SK-N-SH (cell line): ENCODE measurements at regions not wholly inside any gene's neighbourhood (a gene's known extent, or its start where the extent isn't known, plus 50 kb on each side); places are given as distances from the start of the nearest gene placed in this dataset.

Experiments
- CTCF ChIA-PET: fragments of 300-600, 350-600 bp; formaldehyde crosslinking; extraction: SDS; loops from one replicate; lab custom pipeline; 2021; lab: Yijun Ruan, JAX
- POLR2A ChIA-PET: fragments of 350-600 bp; sonication (Branson Sonifier 250); formaldehyde crosslinking; extraction: SDS; loops from one replicate; lab custom pipeline; 2020; ENCODE audit warnings: antibody characterized with exemption, inconsistent platforms; lab: Yijun Ruan, JAX
- DNase-seq: peaks from one replicate; pipeline ENCODE4 v3.0.0; 2012
- H2AFZ ChIP-seq: fragments of 200-600 bp; sonication (generic); 2 replicates; pipeline ENCODE4 v1.8.1; 2016; ENCODE audit warnings: antibody characterized with exemption, mild to moderate bottlenecking, low read depth
- H3F3A ChIP-seq: fragments of 200-600 bp; sonication (generic); replicated peaks from 2 replicates; pipeline ENCODE3; 2016; ENCODE audit warnings: antibody characterized with exemption, mild to moderate bottlenecking; ENCODE audit not compliant: insufficient read depth
- H3K27ac ChIP-seq, 2 experiments: fragments of 200-500 bp in 1 of 2; fragments of 200-600 bp in 1 of 2; sonication (Bioruptor generic) in 1 of 2; sonication (generic), shearing (Covaris generic) in 1 of 2; 2 replicates each; pipeline versions ENCODE4 v1.5.1 to v1.6.1; 2014 to 2016; ENCODE audit warnings: low read depth in 2 of 2, inconsistent platforms in 1 of 2, low read length in 1 of 2, mild to moderate bottlenecking in 1 of 2, mixed read lengths in 1 of 2
- H3K27me3 ChIP-seq: fragments of 200-600 bp; sonication (generic), shearing (Covaris generic); 2 replicates; pipeline ENCODE4 v1.6.1; 2016; ENCODE audit warnings: mixed run types; ENCODE audit not compliant: insufficient read depth
- H3K36me3 ChIP-seq, 2 experiments: fragments of 200-500 bp in 1 of 2; fragments of 200-600 bp in 1 of 2; sonication (Bioruptor generic) in 1 of 2; sonication (generic) in 1 of 2; replicated peaks in 1 of 2; 2 replicates each; pipeline versions ENCODE3 to v1.5.1; 2014 to 2016; ENCODE audit warnings: low read length in 1 of 2, mild to moderate bottlenecking in 1 of 2; ENCODE audit not compliant: insufficient read depth in 2 of 2, control insufficient read depth in 1 of 2
- H3K4me1 ChIP-seq, 2 experiments: fragments of 200-500 bp in 1 of 2; fragments of 200-600 bp in 1 of 2; sonication (Bioruptor generic) in 1 of 2; sonication (generic), shearing (Covaris generic) in 1 of 2; 2 replicates each; pipeline versions ENCODE4 v1.5.1 to v1.6.1; 2014 to 2016; ENCODE audit warnings: low read depth in 1 of 2, low read length in 1 of 2, mixed run types in 1 of 2; ENCODE audit not compliant: insufficient read depth in 2 of 2, control insufficient read depth in 1 of 2
- H3K4me2 ChIP-seq: fragments of 200-600 bp; sonication (generic), shearing (Covaris generic); 2 replicates; pipeline ENCODE4 v1.6.1; 2017; ENCODE audit warnings: mixed run types
- H3K4me3 ChIP-seq, 2 experiments: fragments of 200-500 bp in 1 of 2; fragments of 200-600 bp in 1 of 2; sonication (Bioruptor generic) in 1 of 2; sonication (generic), shearing (Covaris generic) in 1 of 2; 2 replicates each; pipeline versions ENCODE4 v1.5.1 to v1.8.1; 2014 to 2016; ENCODE audit warnings: low read depth in 2 of 2, inconsistent platforms in 1 of 2, low read length in 1 of 2, mild to moderate bottlenecking in 1 of 2, mixed read lengths in 1 of 2, moderate library complexity in 1 of 2
- H3K79me2 ChIP-seq: fragments of 200-600 bp; sonication (generic); 2 replicates; pipeline ENCODE4 v1.8.1; 2017; ENCODE audit warnings: mild to moderate bottlenecking; ENCODE audit not compliant: insufficient read depth
- H3K9ac ChIP-seq: fragments of 200-600 bp; sonication (generic); 2 replicates; pipeline ENCODE4 v1.6.1; 2017; ENCODE audit warnings: mixed run types
- H3K9me2 ChIP-seq: fragments of 200-600 bp; sonication (generic); 2 replicates; pipeline ENCODE4 v1.6.1; 2017; ENCODE audit warnings: mixed run types
- H3K9me3 ChIP-seq: fragments of 200-600 bp; sonication (generic); 2 replicates; pipeline ENCODE4 v1.6.1; 2017; ENCODE audit warnings: mixed run types, mild to moderate bottlenecking, moderate library complexity
- H4K20me1 ChIP-seq: fragments of 200-600 bp; sonication (generic); 2 replicates; pipeline ENCODE4 v1.6.1; 2017; ENCODE audit warnings: mild to moderate bottlenecking, mixed run types; ENCODE audit not compliant: insufficient read depth
- CHD2 ChIP-seq: fragments of 150-350 bp; IDR thresholded peaks from 2 replicates; pipeline ENCODE4 v1.6.1; 2018; ENCODE audit warnings: low read length; ENCODE audit not compliant: partially characterized antibody
- CTCF ChIP-seq: fragments of 200-600 bp; sonication (generic); IDR thresholded peaks from 2 replicates; pipeline ENCODE4 v1.6.1; 2017; ENCODE audit warnings: antibody characterized with exemption, mild to moderate bottlenecking, moderate library complexity
- EP300 ChIP-seq, 2 experiments: IDR thresholded peaks; 2 replicates each; pipeline versions ENCODE4 v1.4.0 to v1.6.1; 2012; ENCODE audit warnings: borderline replicate concordance in 1 of 2, low read depth in 1 of 2, low read length in 1 of 2
- EZH2phosphoT487 ChIP-seq: fragments of 200-600 bp; sonication (generic); IDR thresholded peaks from 2 replicates; pipeline ENCODE4 v1.6.1; 2017; ENCODE audit warnings: low read depth, mixed run types, mild to moderate bottlenecking, antibody characterized with exemption, moderate library complexity, borderline replicate concordance
- FOSL2 ChIP-seq: IDR thresholded peaks from 2 replicates; pipeline ENCODE4 v1.4.0; 2012; ENCODE audit warnings: low read depth, mild to moderate bottlenecking, moderate library complexity, borderline replicate concordance
- GABPA ChIP-seq: IDR thresholded peaks from 2 replicates; pipeline ENCODE4 v1.4.0; 2012; ENCODE audit warnings: low read depth, mild to moderate bottlenecking
- GATA2 ChIP-seq: sonication (generic); formaldehyde crosslinking; IDR thresholded peaks from 2 replicates; pipeline ENCODE4 v1.5.0; 2020; ENCODE audit warnings: mild to moderate bottlenecking, missing genetic modification reagents
- JUND ChIP-seq: IDR thresholded peaks from 2 replicates; pipeline ENCODE4 v1.4.0; 2012
- MAX ChIP-seq: IDR thresholded peaks from 2 replicates; pipeline ENCODE4 v1.4.0; 2012; ENCODE audit warnings: low read depth
- NFIC ChIP-seq: IDR thresholded peaks from 2 replicates; pipeline ENCODE4 v1.4.0; 2012; ENCODE audit warnings: borderline replicate concordance
- NRF1 ChIP-seq: IDR thresholded peaks from 2 replicates; pipeline ENCODE4 v1.6.1; 2012; ENCODE audit warnings: low read depth, mild to moderate bottlenecking, low read length
- PBX3 ChIP-seq: IDR thresholded peaks from 2 replicates; pipeline ENCODE4; 2012
- POLR2AphosphoS5 ChIP-seq: IDR thresholded peaks from 2 replicates; pipeline ENCODE4 v1.6.1; 2012; ENCODE audit warnings: low read depth, low read length
- RAD21 ChIP-seq: IDR thresholded peaks from 2 replicates; pipeline ENCODE4 v1.6.1; 2012; ENCODE audit warnings: mild to moderate bottlenecking, low read length
- REST ChIP-seq: IDR thresholded peaks from 2 replicates; pipeline ENCODE4 v1.6.1; 2012; ENCODE audit warnings: mild to moderate bottlenecking, low read depth, low read length, moderate library complexity
- RFX5 ChIP-seq: IDR thresholded peaks from 2 replicates; pipeline ENCODE4 v1.6.1; 2012; ENCODE audit warnings: mild to moderate bottlenecking, improper control_type of control experiment, low read length
- TCF12 ChIP-seq: IDR thresholded peaks from 2 replicates; pipeline ENCODE4 v1.4.0; 2012
- TEAD4 ChIP-seq: IDR thresholded peaks from 2 replicates; pipeline ENCODE4 v1.4.0; 2012; ENCODE audit warnings: mild to moderate bottlenecking, borderline replicate concordance; ENCODE audit not compliant: insufficient read depth
- USF1 ChIP-seq: IDR thresholded peaks from 2 replicates; pipeline ENCODE4 v1.4.0; 2012; ENCODE audit warnings: low read depth, borderline replicate concordance
- WGBS: methylation state at CpG from one replicate; pipeline ENCODE4 v1.1.6; 2017; ENCODE audit warnings: low lambda C conversion rate; 5-methylcytosine and 5-hydroxymethylcytosine counted together

- ChIA-PET CTCF (interaction anchor here (1.3 kb wide), 1 partner anchor 9 kb away, joined by 3 read pairs; no protein-coding TSS in a partner anchor), POLR2A (no interaction called here)
- Histone ChIP-seq H3F3A (no peaks in the 10 kb centered on the region), H3K27ac (no peak overlapping the region), H3K27me3 (no peaks in the 10 kb centered on the region), H3K36me3 (no peaks in the 10 kb centered on the region), H3K4me2 (no peak overlapping the region), H3K4me3 (no peak overlapping the region), H3K79me2 (no peaks in the 10 kb centered on the region), H4K20me1 (no peaks in the 10 kb centered on the region), H3K9me3 (no peaks in the 10 kb centered on the region; the same call in 1 of the 2 replicates), H3K9me2 (no peaks in the 10 kb centered on the region), H3K9ac (no peak overlapping the region), H2AFZ (no peak overlapping the region), H3K4me1 (no peaks in the 10 kb centered on the region)
- 43% methylated on average over 4 of the region's 4 CpGs for WGBS
- TF ChIP-seq FOSL2 (no peak), NRF1 (no peak), CTCF (no peak), TEAD4 (no peak), REST (no peak), GABPA (no peak), EZH2phosphoT487 (no peak), JUND (no peak), EP300 (IDR thresholded peaks at IDR 0.05; ENCODE audit: borderline replicate concordance in 1 of 2, low read depth in 1 of 2, low read length in 1 of 2) (no peak), RFX5 (no peak), NFIC (no peak), RAD21 (no peak), MAX (no peak), POLR2AphosphoS5 (no peak), USF1 (no peak), GATA2 (CRISPR knock-in tag) (no peak), CHD2 (no peak), PBX3 (no peak), TCF12 (no peak)
- no peak for DNase-seq
Measured at GRCh38 chr9:31490551-31491106, 893.8 kb upstream of the ACO1 start.
